Keratinocyte (primary cell): ENCODE measurements at regions not wholly inside any gene's neighbourhood (a gene's known extent, or its start where the extent isn't known, plus 50 kb on each side); places are given as distances from the start of the nearest gene placed in this dataset.

ENCODE experiments used
- DNase-seq: peaks from one replicate; pipeline ENCODE4 v3.0.0-alpha.2; 2011; ENCODE audit warnings: low read depth, missing footprints, low spot score
- FAIRE-seq: peaks from 2 replicates; lab custom pipeline; 2011; peaks lifted over from hg19 to GRCh38; lab: Jason Lieb, UNC
- H2AFZ ChIP-seq: 2 replicates; pipeline ENCODE4 v1.6.0; 2012; ENCODE audit warnings: low read length, control low read depth, inconsistent platforms; ENCODE audit not compliant: control insufficient read depth
- H3K27ac ChIP-seq: 2 replicates; pipeline ENCODE4 v1.5.1; 2011; ENCODE audit warnings: low read length; ENCODE audit not compliant: control insufficient read depth, insufficient read depth
- H3K27me3 ChIP-seq: 3 replicates; pipeline ENCODE4 v1.6.0; 2011; ENCODE audit warnings: low read length; ENCODE audit not compliant: control insufficient read depth, insufficient read depth; ENCODE audit errors: extremely low read depth
- H3K36me3 ChIP-seq, 2 experiments: 2 replicates in 1 of 2; 3 replicates in 1 of 2; pipeline ENCODE4 v1.5.1; 2011; ENCODE audit warnings: low read length in 2 of 2, mild to moderate bottlenecking in 1 of 2; ENCODE audit not compliant: control insufficient read depth in 2 of 2, insufficient read depth in 2 of 2; ENCODE audit errors: extremely low read depth in 1 of 2
- H3K4me1 ChIP-seq: 3 replicates; pipeline ENCODE4 v1.5.1; 2011; ENCODE audit warnings: low read length; ENCODE audit not compliant: control insufficient read depth, insufficient read depth; ENCODE audit errors: extremely low read depth
- H3K4me2 ChIP-seq: 3 replicates; pipeline ENCODE4 v1.6.0; 2011; ENCODE audit warnings: low read depth, low read length; ENCODE audit not compliant: control insufficient read depth, insufficient read depth; ENCODE audit errors: extremely low read depth
- H3K4me3 ChIP-seq, 3 experiments: fragments of 200-600 bp in 1 of 3; sonication (generic) in 1 of 3; 2 replicates in 2 of 3; 3 replicates in 1 of 3; pipeline ENCODE4 v1.5.1; 2011 to 2016; ENCODE audit warnings: low read length in 3 of 3, mild to moderate bottlenecking in 3 of 3, control low read depth in 2 of 3, inconsistent platforms in 1 of 3, low read depth in 1 of 3, mixed read lengths in 1 of 3, mixed run types in 1 of 3, moderate library complexity in 1 of 3; ENCODE audit not compliant: control insufficient read depth in 2 of 3, insufficient read depth in 2 of 3; ENCODE audit errors: extremely low read depth in 1 of 3
- H3K79me2 ChIP-seq: 2 replicates; pipeline ENCODE4 v1.6.0; 2012; ENCODE audit warnings: low read length; ENCODE audit not compliant: control insufficient read depth, insufficient read depth
- H3K9ac ChIP-seq: 3 replicates; pipeline ENCODE4 v1.6.0; 2011; ENCODE audit warnings: low read length; ENCODE audit not compliant: control insufficient read depth, insufficient read depth; ENCODE audit errors: extremely low read depth
- H3K9me1 ChIP-seq: 3 replicates; pipeline ENCODE4 v1.6.0; 2011; ENCODE audit warnings: low read length; ENCODE audit not compliant: control insufficient read depth, insufficient read depth; ENCODE audit errors: extremely low read depth
- H3K9me3 ChIP-seq: 2 replicates; pipeline ENCODE4 v1.5.1; 2012; ENCODE audit warnings: low read depth, low read length; ENCODE audit not compliant: control insufficient read depth
- H4K20me1 ChIP-seq: 3 replicates; pipeline ENCODE4 v1.6.0; 2011; ENCODE audit warnings: low read length; ENCODE audit not compliant: control insufficient read depth, insufficient read depth; ENCODE audit errors: extremely low read depth
- CTCF ChIP-seq, 3 experiments: IDR thresholded peaks in 1 of 3; conservative IDR thresholded peaks in 1 of 3; optimal IDR thresholded peaks in 1 of 3; 2 replicates in 2 of 3; 3 replicates in 1 of 3; pipeline versions ENCODE3 to v1.5.1; 2011; ENCODE audit warnings: low read length in 3 of 3, mild to moderate bottlenecking in 3 of 3, moderate library complexity in 2 of 3, control low read depth in 1 of 3, inconsistent platforms in 1 of 3; ENCODE audit not compliant: insufficient read depth in 2 of 3; ENCODE audit errors: extremely low read depth in 1 of 3
- EZH2 ChIP-seq: IDR thresholded peaks from one replicate; pipeline ENCODE4 v1.6.1; 2012; ENCODE audit warnings: inconsistent platforms, mild to moderate bottlenecking, low read length, moderate library complexity
- dilution Hi-C: fragments of 300-500 bp; cut with MboI; formaldehyde crosslinking; loops from one replicate; pipeline ENCODE4 v1.7.0; 2020; ENCODE audit warnings: low sequenced_read_pairs; ENCODE audit not compliant: extremely low pct_ligation_motif_present

GRCh38 chr10:18860186-18860585 is 188.4 kb upstream of the MALRD1 start:
- H3K27ac ChIP-seq = no peak overlapping the region
- H3K9me3 ChIP-seq = no peaks in the 10 kb centered on the region
- no peaks in the 10 kb centered on the region for H3K79me2 ChIP-seq
- FAIRE-seq (no peak), DNase-seq (no peak)
- dilution Hi-C loops = no loop called here
- H3K9me1 ChIP-seq = no peaks in the 10 kb centered on the region
- H2AFZ ChIP-seq = no peak overlapping the region
- TF ChIP-seq CTCF (optimal IDR thresholded peaks at IDR 0.05 in 1 of 3, IDR thresholded peaks at IDR 0.05 in 1 of 3, conservative IDR thresholded peaks at IDR 0.05 in 1 of 3; ENCODE audit: extremely low read depth in 1 of 3, insufficient read depth in 2 of 3, low read length in 3 of 3) = no peak
- TF ChIP-seq EZH2 = no peak
- H3K27me3 ChIP-seq = no peaks in the 10 kb centered on the region
- H3K4me2 ChIP-seq = no peak overlapping the region
- H3K4me3 ChIP-seq = no peak overlapping the region
- no peaks in the 10 kb centered on the region for H3K36me3 ChIP-seq
- H3K9ac ChIP-seq = no peak overlapping the region
- no peaks in the 10 kb centered on the region for H4K20me1 ChIP-seq
- H3K4me1 ChIP-seq = no peaks in the 10 kb centered on the region

DNA sequence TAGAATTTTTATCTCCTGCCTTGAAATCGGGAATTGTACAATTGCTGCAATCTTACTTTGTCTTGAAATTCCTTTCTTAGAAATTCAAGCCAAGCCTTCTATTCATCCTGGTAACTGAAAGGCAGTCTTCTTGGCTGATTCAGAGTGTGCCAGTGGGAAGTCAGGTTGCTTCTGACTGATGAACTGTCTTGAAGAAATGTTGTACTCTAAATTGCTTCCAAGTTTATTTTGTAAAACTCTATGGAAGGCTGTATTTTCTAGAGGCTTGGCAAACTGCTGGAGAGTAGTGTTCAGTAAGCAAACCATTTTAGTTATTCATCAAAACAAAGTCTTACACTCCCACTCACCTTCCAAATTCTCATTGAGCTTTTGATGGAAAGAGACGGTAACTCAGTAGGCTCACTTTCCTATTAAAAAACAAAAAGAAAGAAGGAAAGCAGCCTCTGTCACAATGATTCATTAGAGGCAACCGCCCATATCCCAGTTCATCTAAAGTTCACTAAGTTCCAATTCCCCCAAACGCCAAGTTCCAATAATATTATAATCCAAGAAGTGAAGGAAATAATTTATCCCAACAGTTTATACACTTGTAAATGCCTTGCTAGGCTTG is 187.9 kb upstream of the MALRD1 start:
- DNase-seq (no peak), FAIRE-seq (no peak)
- no peaks in the 10 kb centered on the region for H3K9me1 ChIP-seq
- H3K9ac ChIP-seq = no peak overlapping the region
- no peaks in the 10 kb centered on the region for H3K27me3 ChIP-seq
- H4K20me1 ChIP-seq = no peaks in the 10 kb centered on the region
- no peaks in the 10 kb centered on the region for H3K79me2 ChIP-seq
- no peak overlapping the region for H3K4me2 ChIP-seq
- H3K4me3 ChIP-seq = no peak overlapping the region
- no peak overlapping the region for H3K27ac ChIP-seq
- H3K4me1 ChIP-seq = no peaks in the 10 kb centered on the region
- H2AFZ ChIP-seq = no peak overlapping the region
- dilution Hi-C loops = no loop called here
- H3K36me3 ChIP-seq = no peaks in the 10 kb centered on the region
- TF ChIP-seq CTCF (optimal IDR thresholded peaks at IDR 0.05 in 1 of 3, IDR thresholded peaks at IDR 0.05 in 1 of 3, conservative IDR thresholded peaks at IDR 0.05 in 1 of 3; ENCODE audit: extremely low read depth in 1 of 3, insufficient read depth in 2 of 3, low read length in 3 of 3) = no peak
- no peak for TF ChIP-seq EZH2
- no peaks in the 10 kb centered on the region for H3K9me3 ChIP-seq
